T-cell (primary cell): ENCODE measurements at regions not wholly inside any gene's neighbourhood (a gene's known extent, or its start where the extent isn't known, plus 50 kb on each side); places are given as distances from the start of the nearest gene placed in this dataset.

Source experiments
- ATAC-seq, 4 experiments: fragments of 200-7000 bp in 3 of 4; fragments of 150-1000 bp in 1 of 4; cut with Tn5 transposase; replicated peaks in 1 of 4; 1 replicate in 3 of 4; 2 replicates in 1 of 4; pipeline ENCODE4 v1.10.0; 2021; ENCODE audit warnings: moderate library complexity in 3 of 4, mild to moderate bottlenecking in 2 of 4, moderate number of reproducible peaks in 1 of 4
- CTCF ChIA-PET, 2 donors: fragments of 300-600 bp; sonication (Branson Sonifier 250); formaldehyde crosslinking; loops; one replicate each; lab custom pipeline; 2022; ENCODE audit warnings: antibody characterized with exemption in 2 of 2; lab: Charles Lee
- POLR2A ChIA-PET, 2 donors: fragments of 300-600 bp; sonication (Branson Sonifier 250); formaldehyde crosslinking; loops; one replicate each; lab custom pipeline; 2022; ENCODE audit warnings: antibody characterized with exemption in 2 of 2; lab: Charles Lee
- DNase-seq, 35 experiments: peaks; one replicate each; pipeline versions ENCODE4 v3.0.0 to v3.0.0-alpha.2; 2013 to 2023
- H3K27ac ChIP-seq: one replicate; pipeline ENCODE4 v1.5.1; 2013; ENCODE audit warnings: low read length
- H3K27me3 ChIP-seq, 2 experiments: replicated peaks in 1 of 2; 1 replicate in 1 of 2; 2 replicates in 1 of 2; pipeline versions ENCODE4 v1.6.1 to v1.7.0; 2013; ENCODE audit warnings: low read length in 1 of 2, mixed read lengths in 1 of 2; ENCODE audit not compliant: control insufficient read depth in 2 of 2, insufficient read depth in 2 of 2; ENCODE audit errors: extremely low read depth in 1 of 2
- H3K36me3 ChIP-seq, 2 donors: 1 replicate in 1 of 2; 2 replicates in 1 of 2; pipeline versions ENCODE4 v1.6.1 to v1.7.0; 2013; ENCODE audit warnings: low read length in 1 of 2; ENCODE audit not compliant: control insufficient read depth in 2 of 2, insufficient read depth in 1 of 2; ENCODE audit errors: extremely low read depth in 1 of 2
- H3K4me1 ChIP-seq, 2 experiments: 1 replicate in 1 of 2; 2 replicates in 1 of 2; pipeline versions ENCODE4 v1.6.1 to v1.7.0; 2013; ENCODE audit warnings: low read length in 2 of 2, mixed read lengths in 1 of 2; ENCODE audit not compliant: insufficient read depth in 2 of 2, control insufficient read depth in 1 of 2; ENCODE audit errors: extremely low read depth in 1 of 2
- H3K4me3 ChIP-seq, 2 donors: 1 replicate in 1 of 2; 2 replicates in 1 of 2; pipeline versions ENCODE4 v1.5.1 to v1.7.0; 2013; ENCODE audit warnings: mild to moderate bottlenecking in 2 of 2, low read length in 1 of 2, moderate library complexity in 1 of 2; ENCODE audit not compliant: control insufficient read depth in 1 of 2; ENCODE audit errors: extremely low read depth in 1 of 2
- H3K9me3 ChIP-seq: 2 replicates; pipeline ENCODE4 v1.7.0; 2013
- H3K27ac Mint-ChIP-seq, 2 donors: one replicate each; pipeline ENCODE4 v1.8.0; 2020 to 2021; ENCODE audit warnings: mild to moderate bottlenecking in 2 of 2, mixed read lengths in 2 of 2
- H3K27me3 Mint-ChIP-seq, 2 donors: one replicate each; pipeline ENCODE4 v1.8.0; 2021 to 2022; ENCODE audit warnings: mixed read lengths in 2 of 2
- H3K36me3 Mint-ChIP-seq: one replicate; pipeline ENCODE4 v1.8.0; 2021; ENCODE audit warnings: mixed read lengths
- H3K4me1 Mint-ChIP-seq, 3 donors: one replicate each; pipeline ENCODE4 v1.8.0; 2020 to 2022; ENCODE audit warnings: mixed read lengths in 3 of 3, mild to moderate bottlenecking in 1 of 3
- H3K4me3 Mint-ChIP-seq, 3 donors: one replicate each; pipeline ENCODE4 v1.8.0; 2020 to 2022; ENCODE audit warnings: mild to moderate bottlenecking in 3 of 3, mixed read lengths in 3 of 3, moderate library complexity in 3 of 3
- H3K9me3 Mint-ChIP-seq, 3 donors: one replicate each; pipeline ENCODE4 v1.8.0; 2020 to 2022; ENCODE audit warnings: mixed read lengths in 3 of 3
- WGBS: methylation state at CpG from one replicate; pipeline ENCODE4 v1.1.5; 2013; ENCODE audit warnings: missing lambda C conversion rate; ENCODE audit not compliant: insufficient coverage; 5-methylcytosine and 5-hydroxymethylcytosine counted together

DNA sequence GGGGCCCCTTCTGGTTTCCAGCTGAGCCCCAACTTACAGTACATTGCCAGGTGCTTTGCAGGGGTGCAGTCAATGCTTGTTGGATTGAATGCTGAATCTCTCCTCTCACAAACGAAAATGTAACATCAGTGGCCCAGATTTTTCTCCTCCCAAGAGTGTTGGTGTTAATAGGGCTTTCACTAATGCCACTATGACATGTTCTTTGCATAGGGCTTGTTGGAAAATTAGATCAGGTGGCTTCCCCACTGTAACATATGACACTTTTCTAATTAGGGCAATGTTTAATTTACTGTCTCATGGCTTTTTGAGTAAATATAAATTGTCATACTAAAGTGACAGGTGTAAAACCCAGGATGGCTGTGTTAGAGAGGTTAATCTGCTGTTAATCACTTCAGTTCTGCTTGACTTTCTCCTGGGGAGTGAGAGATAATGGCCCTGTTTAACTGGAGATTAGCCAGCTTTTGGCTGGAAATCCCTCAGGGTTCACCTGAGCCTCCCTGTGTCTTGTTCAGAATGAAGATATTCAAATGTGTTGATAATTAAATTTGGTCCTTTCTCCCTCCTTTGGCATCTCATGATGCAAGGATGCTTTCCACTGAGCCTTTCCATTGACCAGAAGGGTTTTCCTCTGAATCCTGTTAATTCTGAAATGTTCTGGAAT is 502.3 kb downstream of the RBFOX1 start:
- no CpG with 5 or more reads among the region's 1 CpG for WGBS

DNA sequence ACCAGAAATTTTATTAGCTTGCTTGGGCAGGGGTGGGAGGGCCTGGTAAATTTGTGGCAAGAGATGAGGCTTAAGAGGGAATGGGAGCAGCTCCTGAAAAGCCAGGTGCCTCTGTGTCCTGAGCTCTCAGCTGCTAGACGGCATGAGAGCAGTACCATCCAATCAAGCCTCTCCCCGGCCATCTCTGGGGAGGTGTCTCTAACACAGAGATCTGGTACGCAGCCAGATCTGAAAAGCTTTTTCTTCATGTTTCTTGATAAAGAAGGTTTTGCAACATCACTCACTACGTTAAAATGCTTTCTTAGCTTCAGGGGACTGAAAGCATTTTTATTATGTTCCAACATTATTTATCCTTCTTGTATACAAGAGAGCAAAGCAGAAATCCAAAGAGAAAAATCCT is 488.2 kb downstream of the RBFOX1 start:
- DNase-seq (no peak), ATAC-seq (no peak)
- Mint-ChIP-seq H3K27me3 (no peaks in the 10 kb centered on the region), H3K9me3 (peaks cover 0 to 14% (median 2%) of the 10 kb centered on the region in 3 donors), H3K4me3 (no peak overlapping the region), H3K36me3 (no peaks in the 10 kb centered on the region), H3K27ac (no peak overlapping the region), H3K4me1 (no peaks in the 10 kb centered on the region)
- ChIA-PET POLR2A (no interaction called here), CTCF (no interaction called here)
- no peak overlapping the region for H3K27ac ChIP-seq
- 75% methylated on average over 1 of the region's 4 CpGs for WGBS
- H3K4me1 ChIP-seq = no peaks in the 10 kb centered on the region
- H3K4me3 ChIP-seq = no peak overlapping the region
- no peaks in the 10 kb centered on the region for H3K27me3 ChIP-seq
- no peaks in the 10 kb centered on the region for H3K9me3 ChIP-seq
- H3K36me3 ChIP-seq = no peaks in the 10 kb centered on the region

More for the DNA sequence above, 502.3 kb downstream of the RBFOX1 start:
- no peak for ATAC-seq
- H3K27ac Mint-ChIP-seq = no peak overlapping the region
- DNase-seq = no peak
- Histone ChIP-seq H3K9me3 (no peaks in the 10 kb centered on the region), H3K36me3 (no peaks in the 10 kb centered on the region), H3K4me1 (no peaks in the 10 kb centered on the region), H3K27ac (no peak overlapping the region), H3K27me3 (no peaks in the 10 kb centered on the region), H3K4me3 (no peak overlapping the region)
- ChIA-PET POLR2A (no interaction called here), CTCF (no interaction called here)
- H3K27me3 Mint-ChIP-seq = no peaks in the 10 kb centered on the region
- H3K36me3 Mint-ChIP-seq = no peaks in the 10 kb centered on the region
- H3K9me3 Mint-ChIP-seq = peaks cover 10 to 19% (median 16%) of the 10 kb centered on the region in 3 donors
- no peaks in the 10 kb centered on the region for H3K4me1 Mint-ChIP-seq
- no peak overlapping the region for H3K4me3 Mint-ChIP-seq

- Mint-ChIP-seq H3K36me3 (no peaks in the 10 kb centered on the region), H3K9me3 (peaks cover 0 to 13% (median 12%) of the 10 kb centered on the region in 3 donors), H3K4me1 (no peaks in the 10 kb centered on the region), H3K4me3 (no peak overlapping the region), H3K27ac (no peak overlapping the region), H3K27me3 (no peaks in the 10 kb centered on the region)
- H3K4me1 ChIP-seq = no peaks in the 10 kb centered on the region
- H3K4me3 ChIP-seq = no peak overlapping the region
- H3K9me3 ChIP-seq = no peaks in the 10 kb centered on the region
- H3K36me3 ChIP-seq = no peaks in the 10 kb centered on the region
- no peaks in the 10 kb centered on the region for H3K27me3 ChIP-seq
- no CpG with 5 or more reads among the region's 8 CpGs for WGBS
- DNase-seq = no peak
- H3K27ac ChIP-seq = no peak overlapping the region
- ChIA-PET POLR2A (no interaction called here), CTCF (no interaction called here)
- ATAC-seq = no peak
Measured at GRCh38 chr16:7805686-7806396, 473.2 kb downstream of the RBFOX1 start.

DNA sequence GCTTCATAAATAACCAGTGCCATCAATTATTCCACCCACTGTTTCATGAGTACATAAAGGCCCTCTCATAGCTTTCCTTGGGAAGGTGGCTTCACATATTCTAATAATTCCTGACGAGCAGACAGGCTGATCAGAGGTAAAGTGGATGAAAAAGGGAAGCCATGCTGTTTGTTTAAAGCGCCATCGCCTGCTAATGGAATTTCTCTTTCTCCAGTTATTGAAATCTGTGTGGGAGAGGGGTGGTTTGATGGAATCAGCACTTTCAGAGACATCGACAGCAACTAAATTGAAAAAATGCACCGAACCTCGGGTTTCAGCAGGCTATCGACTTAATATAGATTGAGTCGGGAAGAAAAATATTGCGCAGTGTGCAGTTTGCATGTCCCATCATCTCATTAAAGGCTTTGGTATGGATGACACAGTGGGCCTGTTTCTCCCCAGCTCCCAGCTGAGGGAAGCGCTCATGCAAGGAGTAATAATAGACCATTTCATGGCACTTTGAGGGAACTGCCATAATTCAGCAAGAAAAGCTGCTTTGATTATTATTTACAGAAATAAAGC is 472.1 kb downstream of the RBFOX1 start:
- H3K4me1 Mint-ChIP-seq = no peaks in the 10 kb centered on the region

DNA sequence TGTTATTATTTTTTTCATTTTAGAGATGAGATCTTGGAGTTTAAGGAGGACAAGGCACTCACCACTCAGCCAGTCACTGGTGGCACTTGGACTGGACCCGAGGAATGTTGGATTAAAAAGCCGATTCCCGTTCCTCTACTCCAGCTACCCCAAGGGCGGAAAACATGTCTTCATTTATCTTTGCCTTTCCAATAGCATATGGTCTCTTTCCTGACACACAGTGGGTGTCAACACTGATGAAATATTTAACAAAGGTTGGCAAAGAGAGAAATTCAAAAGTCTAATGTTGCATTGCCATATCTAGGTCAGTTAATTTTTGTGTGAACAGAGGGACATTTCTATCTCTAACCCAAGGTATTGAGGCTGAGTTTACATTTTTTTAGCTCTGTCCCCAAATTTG is 459.7 kb downstream of the RBFOX1 start:
- ATAC-seq (no peak), DNase-seq (no peak)
- Mint-ChIP-seq H3K27ac (no peak overlapping the region), H3K9me3 (peaks cover 5 to 12% (median 8%) of the 10 kb centered on the region in 3 donors), H3K4me1 (no peaks in the 10 kb centered on the region), H3K36me3 (no peaks in the 10 kb centered on the region), H3K27me3 (no peaks in the 10 kb centered on the region), H3K4me3 (no peak overlapping the region)
- CTCF ChIA-PET = no interaction called here
- no peaks in the 10 kb centered on the region for H3K36me3 ChIP-seq
- no peak overlapping the region for H3K4me3 ChIP-seq
- no peaks in the 10 kb centered on the region for H3K9me3 ChIP-seq
- no peaks in the 10 kb centered on the region for H3K27me3 ChIP-seq
- no peak overlapping the region for H3K27ac ChIP-seq
- 87% methylated on average over 3 of the region's 4 CpGs for WGBS
- POLR2A ChIA-PET = no interaction called here
- no peaks in the 10 kb centered on the region for H3K4me1 ChIP-seq

More for the DNA sequence above, 472.1 kb downstream of the RBFOX1 start:
- H3K36me3 ChIP-seq = no peaks in the 10 kb centered on the region
- Mint-ChIP-seq H3K36me3 (no peaks in the 10 kb centered on the region), H3K27me3 (no peaks in the 10 kb centered on the region), H3K9me3 (peaks cover 4 to 21% (median 12%) of the 10 kb centered on the region in 3 donors), H3K27ac (no peak overlapping the region), H3K4me3 (no peak overlapping the region)
- no peak overlapping the region for H3K4me3 ChIP-seq
- no peak for ATAC-seq
- no peak overlapping the region for H3K27ac ChIP-seq
- ChIA-PET CTCF (no interaction called here), POLR2A (no interaction called here)
- WGBS = 91% methylated on average over 6 of the region's 10 CpGs
- H3K27me3 ChIP-seq = no peaks in the 10 kb centered on the region
- no peaks in the 10 kb centered on the region for H3K9me3 ChIP-seq
- H3K4me1 ChIP-seq = no peaks in the 10 kb centered on the region
- DNase-seq = no peak

GRCh38 chr16:7791028-7791590 is 458.5 kb downstream of the RBFOX1 start:
- no peak for ATAC-seq
- Mint-ChIP-seq H3K27ac (no peak overlapping the region), H3K4me3 (no peak overlapping the region), H3K4me1 (no peaks in the 10 kb centered on the region), H3K36me3 (no peaks in the 10 kb centered on the region), H3K9me3 (peaks cover 5 to 8% (median 5%) of the 10 kb centered on the region in 3 donors), H3K27me3 (no peaks in the 10 kb centered on the region)
- Histone ChIP-seq H3K4me3 (no peak overlapping the region), H3K4me1 (no peaks in the 10 kb centered on the region), H3K27me3 (no peaks in the 10 kb centered on the region), H3K36me3 (no peaks in the 10 kb centered on the region), H3K27ac (no peak overlapping the region), H3K9me3 (no peaks in the 10 kb centered on the region)
- DNase-seq = no peak
- CTCF ChIA-PET = no interaction called here
- WGBS = 90% methylated on average over 10 of the region's 10 CpGs
- POLR2A ChIA-PET = no interaction called here
